Spleen (tissue), 11 donors: ENCODE measurements at regions not wholly inside any gene's neighbourhood (a gene's known extent, or its start where the extent isn't known, plus 50 kb on each side); places are given as distances from the start of the nearest gene placed in this dataset.

ENCODE experiments used
- DNase-seq: peaks from one replicate; pipeline ENCODE4 v3.0.0-alpha.2; 2020
- H3K27ac ChIP-seq, 8 donors: fragments of 200-600 bp; sonication (generic) in 7 of 8; 1 replicate in 4 of 8; 2 replicates in 4 of 8; pipeline versions ENCODE4 v1.5.0 to v1.8.0; 2016 to 2021; ENCODE audit warnings: inconsistent platforms in 4 of 8, mild to moderate bottlenecking in 4 of 8, moderate library complexity in 1 of 8
- H3K27me3 ChIP-seq, 7 donors: fragments of 200-600 bp; sonication (generic) in 6 of 7; replicated peaks in 1 of 7; 1 replicate in 4 of 7; 2 replicates in 3 of 7; pipeline versions ENCODE4 v1.5.0 to v1.8.0; 2016 to 2021; ENCODE audit warnings: inconsistent platforms in 3 of 7, mild to moderate bottlenecking in 1 of 7
- H3K36me3 ChIP-seq, 6 donors: fragments of 200-600 bp; sonication (generic) in 5 of 6; 1 replicate in 4 of 6; 2 replicates in 2 of 6; pipeline versions ENCODE4 v1.5.0 to v1.8.0; 2016 to 2021; ENCODE audit warnings: inconsistent platforms in 2 of 6
- H3K4me1 ChIP-seq, 6 donors: fragments of 200-600 bp; sonication (generic) in 5 of 6; 1 replicate in 3 of 6; 2 replicates in 3 of 6; pipeline versions ENCODE4 v1.5.0 to v1.8.0; 2016 to 2021; ENCODE audit warnings: inconsistent platforms in 3 of 6
- H3K4me3 ChIP-seq, 8 donors: fragments of 200-600 bp; sonication (generic) in 7 of 8; 1 replicate in 4 of 8; 2 replicates in 4 of 8; pipeline versions ENCODE4 v1.5.0 to v1.8.0; 2016 to 2021; ENCODE audit warnings: inconsistent platforms in 4 of 8, mild to moderate bottlenecking in 4 of 8, moderate library complexity in 2 of 8
- H3K9me3 ChIP-seq, 8 donors: fragments of 200-600 bp; sonication (generic) in 7 of 8; 1 replicate in 4 of 8; 2 replicates in 4 of 8; pipeline versions ENCODE4 v1.5.0 to v1.8.0; 2016 to 2021; ENCODE audit warnings: inconsistent platforms in 4 of 8
- CTCF ChIP-seq, 11 experiments: fragments of 200-600 bp in 7 of 11; fragments of 450-650 bp in 4 of 11; sonication (generic) in 4 of 11; IDR thresholded peaks in 8 of 11; conservative IDR thresholded peaks in 3 of 11; 1 replicate in 7 of 11; 2 replicates in 4 of 11; pipeline versions ENCODE4 v1.4.0 to v1.8.0; 2016 to 2021; ENCODE audit warnings: antibody characterized with exemption in 11 of 11, inconsistent platforms in 4 of 11, mild to moderate bottlenecking in 1 of 11
- POLR2A ChIP-seq, 3 donors: fragments of 450-650 bp; IDR thresholded peaks; one replicate each; pipeline ENCODE4 v1.5.1; 2017; ENCODE audit warnings: antibody characterized with exemption in 3 of 3, mild to moderate bottlenecking in 1 of 3
- POLR2AphosphoS5 ChIP-seq, 3 donors: sonication (generic); formaldehyde crosslinking; IDR thresholded peaks; one replicate each; pipeline ENCODE4 v1.5.1; 2017; ENCODE audit warnings: antibody characterized with exemption in 3 of 3
- WGBS, 5 donors: extraction: QIAGEN DNeasy Blood & Tissue Kit in 3 of 5; methylation state at CpG; one replicate each; pipeline versions ENCODE4 v1.1.5 to v1.1.7; 2013 to 2018; 5-methylcytosine and 5-hydroxymethylcytosine counted together
- intact Hi-C: fragments of 100-400 bp; cut with DNase I; formaldehyde crosslinking; loops from one replicate; pipeline ENCODE4 v1.15.0; 2023; ENCODE audit warnings: low total_unique reads
- donor health status: healthy with polysubstance abuse.
- donor health status: DM: no; HTN: no; CAD: no; lungs with moderate emphysema.
- donor health status: DM: no; HTN: no; CAD: no.
- donor health status: Bipolar disorder and iron deficiency.
- donor health status: healthy.
- donor health status: DM: no; HTN: no; CAD: no.
- donor health status: DM: yes; HTN: yes; CAD: no.

DNA sequence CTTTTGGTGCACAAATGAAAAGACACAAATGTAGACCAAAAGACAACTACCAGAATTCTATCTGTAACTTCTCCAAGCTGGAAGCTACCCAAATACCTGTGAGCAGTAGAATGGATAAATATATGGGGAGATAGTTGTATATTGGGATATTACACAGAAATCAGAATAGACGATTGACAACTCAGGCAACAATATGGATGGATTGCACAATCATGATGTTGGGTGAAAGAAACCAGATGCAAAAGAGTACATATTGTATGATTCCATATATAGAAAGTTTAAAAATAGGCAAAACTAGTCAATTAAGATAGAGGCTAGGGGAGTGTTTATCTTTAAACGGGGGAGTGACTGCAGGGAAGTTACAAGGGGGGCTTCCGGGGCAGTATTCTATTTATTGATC is 77.5 kb upstream of the NKD1 start:
- 72 to 82% (median 80%) methylated on average over 3 of the region's 3 CpGs for WGBS, 5 donors
- intact Hi-C loops = no loop called here
- H3K27me3 ChIP-seq = peaks cover 0 to 52% (median 25%) of the 10 kb centered on the region in 7 donors

GRCh38 chr16:50469744-50470321 is 78.4 kb upstream of the NKD1 start:
- Histone ChIP-seq H3K27ac (no peak overlapping the region), H3K9me3 (no peaks in the 10 kb centered on the region), H3K4me1 (peaks cover 0 to 13% (median 9%) of the 10 kb centered on the region in 6 donors), H3K27me3 (peaks cover 0 to 60% (median 25%) of the 10 kb centered on the region in 7 donors), H3K36me3 (no peaks in the 10 kb centered on the region), H3K4me3 (no peak overlapping the region)
- WGBS, 5 donors = 62 to 80% (median 71%) methylated on average over 18 of the region's 18 CpGs
- DNase-seq = no peak
- TF ChIP-seq POLR2A (IDR thresholded peaks at IDR 0.05) (no peak), CTCF (IDR thresholded peaks at IDR 0.05 in 8 of 11, conservative IDR thresholded peaks at IDR 0.05 in 3 of 11) (no peak), POLR2AphosphoS5 (IDR thresholded peaks at IDR 0.05) (no peak)
- intact Hi-C loops = no loop called here

More for the DNA sequence above, 77.5 kb upstream of the NKD1 start:
- Histone ChIP-seq H3K4me1 (peaks cover 0 to 13% (median 9%) of the 10 kb centered on the region in 6 donors), H3K27ac (no peak overlapping the region), H3K36me3 (no peaks in the 10 kb centered on the region), H3K9me3 (no peaks in the 10 kb centered on the region), H3K4me3 (no peak overlapping the region)
- DNase-seq = no peak
- no peak for TF ChIP-seq POLR2A (IDR thresholded peaks at IDR 0.05)
- no peak for TF ChIP-seq CTCF (IDR thresholded peaks at IDR 0.05 in 8 of 11, conservative IDR thresholded peaks at IDR 0.05 in 3 of 11)
- no peak for TF ChIP-seq POLR2AphosphoS5 (IDR thresholded peaks at IDR 0.05)

DNA sequence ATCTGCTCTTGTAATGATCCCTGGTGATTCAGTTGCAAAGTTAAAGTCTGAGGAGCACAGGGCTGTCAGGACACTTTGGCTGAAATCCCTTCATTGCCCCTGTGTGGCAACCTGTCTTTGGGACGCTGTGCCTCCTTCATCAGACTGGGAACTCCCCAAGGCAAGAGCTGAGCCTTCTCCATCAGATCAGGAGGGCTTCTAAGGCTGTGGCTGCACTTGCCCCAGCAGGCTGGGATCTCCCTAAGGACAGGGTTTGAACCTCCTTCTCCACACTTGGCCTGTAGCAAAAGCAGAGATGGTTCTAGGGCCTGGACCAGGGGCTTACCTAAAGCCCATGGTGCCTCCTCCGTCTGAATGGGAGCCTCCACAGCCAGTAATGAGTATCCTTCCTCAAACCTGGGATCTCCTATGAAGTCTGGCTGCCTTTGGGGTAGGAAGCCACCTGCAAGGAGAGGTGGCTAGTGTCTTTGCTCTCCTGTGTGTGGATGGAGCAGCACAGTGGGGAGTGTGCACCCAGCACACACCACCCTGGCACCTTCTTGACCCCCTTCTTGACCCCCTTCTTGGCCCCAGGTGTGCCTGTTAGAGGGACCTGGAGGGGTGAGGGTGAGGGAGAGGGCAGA is 79.0 kb upstream of the NKD1 start:
- no peak for DNase-seq
- H3K27ac ChIP-seq = no peak overlapping the region
- TF ChIP-seq POLR2A (IDR thresholded peaks at IDR 0.05) (no peak), CTCF (IDR thresholded peaks at IDR 0.05 in 8 of 11, conservative IDR thresholded peaks at IDR 0.05 in 3 of 11) (no peak), POLR2AphosphoS5 (IDR thresholded peaks at IDR 0.05) (no peak)
- peaks cover 0 to 64% (median 25%) of the 10 kb centered on the region in 7 donors for H3K27me3 ChIP-seq
- 45 to 61% (median 50%) methylated on average over 2 of the region's 2 CpGs for WGBS, 5 donors
- no peaks in the 10 kb centered on the region for H3K36me3 ChIP-seq
- no peaks in the 10 kb centered on the region for H3K9me3 ChIP-seq
- intact Hi-C loops = no loop called here
- H3K4me1 ChIP-seq = peaks cover 0 to 13% (median 9%) of the 10 kb centered on the region in 6 donors
- no peak overlapping the region for H3K4me3 ChIP-seq

- Histone ChIP-seq H3K4me3 (peak overlapping the region in 1 of 8 donors; percentile 25), H3K4me1 (peaks cover 0 to 13% (median 9%) of the 10 kb centered on the region in 6 donors), H3K36me3 (no peaks in the 10 kb centered on the region), H3K27ac (no peak overlapping the region), H3K9me3 (no peaks in the 10 kb centered on the region), H3K27me3 (peaks cover 0 to 69% (median 25%) of the 10 kb centered on the region in 7 donors)
- intact Hi-C loops = no loop called here
- DNase-seq = no peak
- TF ChIP-seq POLR2A (IDR thresholded peaks at IDR 0.05) = no peak
- TF ChIP-seq CTCF (IDR thresholded peaks at IDR 0.05 in 8 of 11, conservative IDR thresholded peaks at IDR 0.05 in 3 of 11) = no peak
- no peak for TF ChIP-seq POLR2AphosphoS5 (IDR thresholded peaks at IDR 0.05)
- WGBS, 5 donors = 79 to 96% (median 82%) methylated on average over 5 to 7 of the region's 7 CpGs
These were observed 79.5 kb upstream of the NKD1 start for GRCh38 chr16:50468749-50469078.
